Fibroblast of skin of scalp (primary cell): ENCODE measurements at regions not wholly inside any gene's neighbourhood (a gene's known extent, or its start where the extent isn't known, plus 50 kb on each side); places are given as distances from the start of the nearest gene placed in this dataset.

Experiments used
- DNase-seq: peaks from one replicate; pipeline ENCODE4 v3.0.0-alpha.2; 2013

DNA sequence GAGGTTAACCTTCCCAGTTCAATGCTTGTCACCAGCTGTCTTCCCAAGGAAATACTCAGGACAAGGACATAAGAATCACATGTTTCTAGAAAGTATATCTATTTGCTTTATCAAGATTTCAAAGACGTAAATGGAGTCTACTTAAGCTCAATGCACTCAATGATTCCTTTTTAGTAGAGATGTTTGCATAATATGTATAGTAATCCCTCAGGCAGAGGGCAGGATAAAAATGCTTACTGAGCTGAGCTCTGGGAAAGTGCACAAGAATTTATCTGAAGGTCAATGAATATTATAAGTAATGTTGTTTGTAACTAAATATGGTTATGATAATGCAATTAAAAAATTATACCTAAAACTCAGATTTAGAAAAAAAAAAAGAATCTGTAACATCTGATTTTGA lies 1309.4 kb upstream of the SLC10A2 start:
- no peak for DNase-seq

GRCh38 chr13:104372095-104372655 lies 1306.0 kb upstream of the SLC10A2 start:
- no peak for DNase-seq

GRCh38 chr13:104365430-104365829 lies 1299.2 kb upstream of the SLC10A2 start:
- DNase-seq, result no peak

GRCh38 chr13:104357672-104358354 lies 1291.6 kb upstream of the SLC10A2 start:
- DNase-seq, result no peak

DNA sequence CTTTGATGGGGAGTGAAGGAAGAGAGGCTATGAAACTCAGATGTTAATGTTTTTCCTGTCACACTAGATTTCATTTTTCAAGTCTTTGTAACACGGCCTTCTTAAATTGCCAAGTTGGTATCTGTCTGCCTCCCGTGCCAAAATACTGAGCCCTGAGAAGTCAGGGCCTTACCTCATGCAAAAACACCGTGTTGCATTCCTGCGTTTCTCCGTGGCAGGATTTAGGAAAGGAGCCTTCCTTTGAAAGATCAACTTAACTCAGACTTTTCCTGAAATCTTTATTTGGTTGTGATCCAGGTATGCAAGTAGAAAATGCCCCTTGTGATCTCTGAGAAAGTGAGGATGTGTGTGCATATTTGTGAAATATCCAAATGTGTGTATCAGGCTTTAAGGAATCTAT lies 1291.0 kb upstream of the SLC10A2 start:
- DNase-seq, result peak; percentile 8

DNA sequence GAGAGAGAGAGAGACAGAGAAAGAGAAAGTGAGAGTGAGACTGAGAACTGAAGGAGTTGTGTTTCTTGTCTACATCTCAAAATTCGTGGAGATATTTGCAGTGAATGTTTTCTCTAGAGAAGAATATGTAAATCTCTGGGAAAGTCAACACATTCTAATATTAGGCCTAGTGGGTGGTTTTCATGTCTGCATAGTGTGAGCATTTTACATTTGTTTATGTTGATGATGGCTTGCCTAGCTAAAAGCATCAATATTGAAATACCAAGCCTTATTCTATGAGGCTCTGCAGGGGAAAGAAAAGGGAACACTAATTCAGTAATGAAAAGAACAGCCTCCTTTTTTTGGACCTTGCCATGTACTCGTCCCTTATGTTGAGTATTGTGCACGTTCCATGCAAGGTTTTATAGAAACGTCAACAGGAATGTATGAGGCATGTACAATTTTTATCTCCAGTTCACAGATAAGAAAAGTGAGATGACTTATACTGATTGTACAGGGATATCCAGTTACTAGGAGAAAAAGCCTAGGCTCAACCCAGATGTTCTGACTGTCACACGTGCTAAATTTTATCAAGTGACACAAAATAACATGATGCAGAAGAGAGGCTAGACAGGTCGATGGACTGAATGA lies 1288.9 kb upstream of the SLC10A2 start:
- no peak for DNase-seq

GRCh38 chr13:104327211-104327610 lies 1261.0 kb upstream of the SLC10A2 start:
- DNase-seq, result peak; percentile 51

GRCh38 chr13:104326523-104326922 lies 1260.3 kb upstream of the SLC10A2 start:
- no peak for DNase-seq

GRCh38 chr13:104321756-104322155 lies 1255.5 kb upstream of the SLC10A2 start:
- no peak for DNase-seq

- DNase-seq, result peak; percentile 8
Observed at GRCh38 chr13:104320446-104320845, 1254.2 kb upstream of the SLC10A2 start.

- DNase-seq, result peak; percentile 50
Observed at GRCh38 chr13:104318121-104318520, 1251.9 kb upstream of the SLC10A2 start.

DNA sequence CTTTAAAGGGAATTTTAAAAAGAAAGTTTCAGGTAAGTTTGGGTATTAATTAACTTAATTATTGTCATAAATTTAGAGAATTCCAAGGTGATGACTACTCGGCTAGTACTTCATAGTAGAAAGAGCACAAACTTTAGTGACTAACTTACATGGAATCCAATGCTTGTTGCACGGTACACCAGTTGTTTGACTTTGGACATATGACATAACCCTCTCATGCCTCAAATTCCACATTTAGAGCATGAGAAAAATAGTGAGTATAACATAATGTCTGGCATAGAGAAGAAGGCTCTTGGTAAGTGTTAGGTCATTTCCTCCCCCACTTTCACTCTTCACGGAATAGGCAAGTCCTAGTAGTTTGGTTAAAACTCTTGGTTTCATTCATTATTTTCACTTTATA lies 1249.4 kb upstream of the SLC10A2 start:
- peak; percentile 93 for DNase-seq

DNA sequence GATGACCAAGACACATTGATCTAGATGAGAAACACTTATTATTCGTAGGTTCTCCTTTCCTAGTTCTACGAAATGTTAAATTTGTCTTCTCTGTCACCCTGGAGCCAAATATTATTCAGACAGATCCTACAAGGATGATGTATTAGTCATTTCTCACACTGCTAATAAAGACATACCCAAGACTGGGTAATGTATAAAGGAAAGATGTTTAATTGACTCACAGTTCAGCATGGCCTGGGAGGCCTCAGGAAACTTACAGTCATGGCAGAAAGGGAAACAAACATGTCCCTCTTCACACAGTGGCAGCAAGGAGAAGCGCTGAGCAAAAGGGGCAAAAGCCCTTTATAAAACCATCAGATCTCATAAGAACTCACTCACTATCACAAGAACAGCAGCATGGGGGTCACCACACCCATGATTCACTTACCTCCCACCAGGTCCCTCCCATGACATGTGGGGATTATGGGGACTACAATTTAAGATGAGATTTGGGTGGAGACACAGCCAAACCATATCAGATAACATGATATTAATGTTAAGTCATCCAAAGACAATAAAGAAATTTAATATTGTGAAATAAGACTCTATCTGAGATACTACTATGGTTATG lies 1248.8 kb upstream of the SLC10A2 start:
- DNase-seq, result peak; percentile 38

DNA sequence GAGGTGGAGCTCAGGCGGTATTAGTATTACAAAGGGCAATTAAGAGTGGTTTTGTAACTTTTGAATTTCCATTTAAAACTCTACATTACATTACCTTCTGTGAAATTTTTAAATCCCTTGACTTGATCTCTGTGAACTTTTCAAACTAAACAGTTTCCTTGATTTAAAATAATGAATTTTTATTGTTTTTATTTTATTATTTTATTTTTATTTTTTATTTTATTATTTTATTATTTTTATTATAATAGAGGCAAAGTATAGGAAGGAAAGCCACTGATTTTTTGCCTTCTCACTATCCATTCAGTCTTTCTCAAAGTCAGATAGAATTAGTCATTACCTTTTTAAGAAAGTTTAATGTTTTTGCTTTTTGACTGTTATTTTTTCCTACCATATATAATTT lies 1248.1 kb upstream of the SLC10A2 start:
- no peak for DNase-seq

- DNase-seq, result no peak
Observed at GRCh38 chr13:104310861-104311260, 1244.6 kb upstream of the SLC10A2 start.

DNA sequence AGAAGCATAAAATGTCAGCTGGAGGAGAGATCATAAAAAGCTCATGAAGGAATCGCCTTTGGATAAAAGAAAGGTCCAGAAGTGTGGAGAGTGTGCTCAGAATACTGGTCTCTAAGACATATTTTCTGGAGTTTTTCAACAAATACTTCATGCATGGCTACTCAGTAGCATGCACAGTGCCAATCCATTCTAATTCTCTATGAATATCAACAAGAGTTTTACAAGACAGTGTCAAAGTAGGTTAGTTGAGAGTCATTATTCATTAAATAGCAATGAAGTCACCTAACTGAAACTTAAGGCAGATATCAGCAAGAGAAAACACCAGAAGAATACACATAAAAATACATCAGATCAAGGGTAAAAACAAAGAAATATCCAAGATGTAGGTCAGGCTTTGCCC lies 1243.2 kb upstream of the SLC10A2 start:
- DNase-seq, result no peak

DNA sequence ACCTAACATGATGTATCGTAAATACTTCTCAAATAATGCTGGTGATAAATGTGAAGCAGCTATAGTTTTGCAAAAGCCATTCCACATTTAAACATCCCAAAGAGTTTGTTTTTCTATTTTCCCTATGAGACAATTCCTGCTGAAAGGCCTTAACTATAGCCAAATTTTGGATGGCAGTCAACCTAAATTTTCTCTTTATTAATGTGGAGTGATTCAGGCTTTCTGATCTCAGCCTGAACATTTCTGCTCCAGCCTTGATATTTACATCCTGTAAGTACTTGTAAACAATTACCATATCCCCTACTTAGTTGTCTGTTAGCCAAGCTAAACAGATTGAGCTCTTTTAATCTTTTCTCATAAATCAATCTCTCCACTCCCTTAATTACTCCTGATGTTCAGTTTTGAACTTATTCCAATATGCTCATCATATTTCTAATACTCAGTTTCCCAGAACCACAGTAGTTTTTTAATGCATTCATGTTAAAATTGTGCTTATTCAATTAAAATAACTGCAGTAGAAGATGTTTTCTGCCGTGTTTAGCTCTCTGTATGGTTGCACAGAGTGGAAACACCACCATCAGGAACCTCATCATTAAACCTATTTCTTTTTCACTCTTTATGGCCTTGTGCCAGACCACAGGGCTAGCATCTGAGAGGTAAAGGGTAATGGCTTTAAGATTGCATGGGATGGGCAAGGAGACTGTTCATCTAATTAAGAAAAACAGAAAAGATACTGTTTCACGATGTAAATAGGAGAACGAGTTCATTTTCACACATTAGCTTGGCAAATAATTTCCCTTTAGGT lies 1235.2 kb upstream of the SLC10A2 start:
- no peak for DNase-seq

DNA sequence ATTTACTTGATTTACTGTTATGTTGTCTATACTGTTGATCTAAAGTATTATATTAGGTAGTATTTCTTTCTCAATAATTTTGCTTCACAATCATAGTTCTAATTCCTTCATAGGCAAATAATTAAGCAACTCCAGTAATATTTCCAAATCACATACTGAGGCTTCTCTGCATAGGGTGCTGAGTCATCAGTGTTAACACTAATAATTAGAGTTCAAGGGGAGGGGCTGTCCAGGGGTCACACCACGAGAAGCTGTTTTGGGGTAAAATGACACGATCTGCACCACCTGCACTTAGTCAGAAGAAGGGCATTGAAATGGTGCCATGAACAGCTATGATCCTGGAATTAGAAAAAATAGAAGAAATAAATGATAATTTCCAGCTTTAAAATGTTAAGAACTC lies 1230.9 kb upstream of the SLC10A2 start:
- no peak for DNase-seq

- no peak for DNase-seq
Observed at GRCh38 chr13:104296286-104296685, 1230.1 kb upstream of the SLC10A2 start.

- DNase-seq, result no peak
Observed at GRCh38 chr13:104295537-104295936, 1229.3 kb upstream of the SLC10A2 start.

GRCh38 chr13:104289400-104289799 lies 1223.2 kb upstream of the SLC10A2 start:
- no peak for DNase-seq

- no peak for DNase-seq
Observed at GRCh38 chr13:104288496-104288895, 1222.3 kb upstream of the SLC10A2 start.
